Chondrocyte (in vitro differentiated cells): ENCODE measurements at regions not wholly inside any gene's neighbourhood (a gene's known extent, or its start where the extent isn't known, plus 50 kb on each side); places are given as distances from the start of the nearest gene placed in this dataset.

Experiments used
- DNase-seq: peaks from one replicate; pipeline ENCODE4 v3.0.0; 2021; ENCODE audit warnings: mixed read lengths, low spot score
- H3K27ac Mint-ChIP-seq: one replicate; pipeline ENCODE4 v1.8.0; 2021; ENCODE audit warnings: mild to moderate bottlenecking, moderate library complexity, mixed read lengths; ENCODE audit not compliant: unreplicated experiment
- H3K27me3 Mint-ChIP-seq: 2 replicates; pipeline ENCODE4 v1.8.0; 2021; ENCODE audit warnings: low read depth, mixed read lengths
- H3K36me3 Mint-ChIP-seq: 2 replicates; pipeline ENCODE4 v1.8.0; 2021; ENCODE audit warnings: low read depth, mixed read lengths
- H3K4me1 Mint-ChIP-seq: 2 replicates; pipeline ENCODE4 v1.8.0; 2021; ENCODE audit warnings: low read depth, mild to moderate bottlenecking, mixed read lengths
- H3K4me3 Mint-ChIP-seq: one replicate; pipeline ENCODE4 v1.8.0; 2021; ENCODE audit warnings: mild to moderate bottlenecking, moderate library complexity, mixed read lengths; ENCODE audit not compliant: unreplicated experiment
- H3K9me3 Mint-ChIP-seq: 2 replicates; pipeline ENCODE4 v1.8.0; 2021; ENCODE audit warnings: low read depth, mixed read lengths
- TF ChIP-seq, protein P1 (sequence below): fragments of 200-600 bp; sonication (generic); IDR thresholded peaks from 2 replicates; pipeline ENCODE4 v1.5.0; 2021; ENCODE audit warnings: antibody characterized with exemption, mild to moderate bottlenecking, moderate library complexity

DNA sequence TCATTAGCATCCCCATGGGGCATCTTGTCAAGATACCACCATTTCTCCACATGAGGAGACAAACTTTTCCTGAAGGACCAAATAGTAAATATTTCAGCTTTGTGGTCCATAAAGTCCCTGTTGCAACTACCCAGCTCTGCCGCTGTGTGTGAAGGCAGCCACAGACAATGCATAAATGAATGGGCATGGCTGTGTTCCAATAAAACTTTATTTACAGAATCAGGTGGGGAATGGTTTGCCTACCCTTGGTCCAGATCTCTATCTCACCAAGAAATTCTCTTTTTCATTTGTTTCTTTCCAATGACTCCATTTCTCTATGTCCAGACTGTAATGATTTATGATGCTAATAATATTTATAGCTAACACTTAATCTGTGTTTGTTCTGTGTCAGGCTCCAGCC is 409.3 kb upstream of the TBX3 start:
- no peak overlapping the region for H3K27ac Mint-ChIP-seq
- no peaks in the 10 kb centered on the region for H3K27me3 Mint-ChIP-seq
- peaks cover 5% of the 10 kb centered on the region for H3K9me3 Mint-ChIP-seq
- no peaks in the 10 kb centered on the region for H3K36me3 Mint-ChIP-seq
- TF ChIP-seq, protein P1, sequence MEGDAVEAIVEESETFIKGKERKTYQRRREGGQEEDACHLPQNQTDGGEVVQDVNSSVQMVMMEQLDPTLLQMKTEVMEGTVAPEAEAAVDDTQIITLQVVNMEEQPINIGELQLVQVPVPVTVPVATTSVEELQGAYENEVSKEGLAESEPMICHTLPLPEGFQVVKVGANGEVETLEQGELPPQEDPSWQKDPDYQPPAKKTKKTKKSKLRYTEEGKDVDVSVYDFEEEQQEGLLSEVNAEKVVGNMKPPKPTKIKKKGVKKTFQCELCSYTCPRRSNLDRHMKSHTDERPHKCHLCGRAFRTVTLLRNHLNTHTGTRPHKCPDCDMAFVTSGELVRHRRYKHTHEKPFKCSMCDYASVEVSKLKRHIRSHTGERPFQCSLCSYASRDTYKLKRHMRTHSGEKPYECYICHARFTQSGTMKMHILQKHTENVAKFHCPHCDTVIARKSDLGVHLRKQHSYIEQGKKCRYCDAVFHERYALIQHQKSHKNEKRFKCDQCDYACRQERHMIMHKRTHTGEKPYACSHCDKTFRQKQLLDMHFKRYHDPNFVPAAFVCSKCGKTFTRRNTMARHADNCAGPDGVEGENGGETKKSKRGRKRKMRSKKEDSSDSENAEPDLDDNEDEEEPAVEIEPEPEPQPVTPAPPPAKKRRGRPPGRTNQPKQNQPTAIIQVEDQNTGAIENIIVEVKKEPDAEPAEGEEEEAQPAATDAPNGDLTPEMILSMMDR: no peak
- no peak overlapping the region for H3K4me3 Mint-ChIP-seq
- no peak for DNase-seq
- no peaks in the 10 kb centered on the region for H3K4me1 Mint-ChIP-seq

DNA sequence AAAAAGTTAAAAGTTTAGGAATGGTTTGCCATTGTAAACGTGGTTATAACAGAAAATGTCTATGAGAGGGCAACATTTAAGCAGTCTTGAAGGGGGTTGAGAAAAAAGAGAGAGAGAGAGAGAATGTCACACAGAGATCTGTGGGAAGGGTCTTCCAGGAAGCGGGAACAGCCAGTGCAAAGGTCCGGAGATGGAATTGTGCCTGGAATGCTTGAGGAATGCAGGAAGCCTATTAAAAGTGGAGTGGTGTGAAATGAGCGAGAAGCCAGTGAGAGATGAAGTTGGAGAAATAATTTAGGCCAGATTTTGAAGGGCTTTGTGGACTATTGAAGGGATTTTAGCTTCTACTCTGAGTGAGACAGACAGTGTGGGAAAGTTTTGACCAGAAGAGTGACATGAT is 406.8 kb upstream of the TBX3 start:
- Mint-ChIP-seq H3K36me3 (no peaks in the 10 kb centered on the region), H3K4me3 (no peak overlapping the region), H3K4me1 (no peaks in the 10 kb centered on the region), H3K9me3 (no peaks in the 10 kb centered on the region), H3K27me3 (no peaks in the 10 kb centered on the region), H3K27ac (no peak overlapping the region)
- no peak for DNase-seq
- TF ChIP-seq, protein P1: no peak

DNA sequence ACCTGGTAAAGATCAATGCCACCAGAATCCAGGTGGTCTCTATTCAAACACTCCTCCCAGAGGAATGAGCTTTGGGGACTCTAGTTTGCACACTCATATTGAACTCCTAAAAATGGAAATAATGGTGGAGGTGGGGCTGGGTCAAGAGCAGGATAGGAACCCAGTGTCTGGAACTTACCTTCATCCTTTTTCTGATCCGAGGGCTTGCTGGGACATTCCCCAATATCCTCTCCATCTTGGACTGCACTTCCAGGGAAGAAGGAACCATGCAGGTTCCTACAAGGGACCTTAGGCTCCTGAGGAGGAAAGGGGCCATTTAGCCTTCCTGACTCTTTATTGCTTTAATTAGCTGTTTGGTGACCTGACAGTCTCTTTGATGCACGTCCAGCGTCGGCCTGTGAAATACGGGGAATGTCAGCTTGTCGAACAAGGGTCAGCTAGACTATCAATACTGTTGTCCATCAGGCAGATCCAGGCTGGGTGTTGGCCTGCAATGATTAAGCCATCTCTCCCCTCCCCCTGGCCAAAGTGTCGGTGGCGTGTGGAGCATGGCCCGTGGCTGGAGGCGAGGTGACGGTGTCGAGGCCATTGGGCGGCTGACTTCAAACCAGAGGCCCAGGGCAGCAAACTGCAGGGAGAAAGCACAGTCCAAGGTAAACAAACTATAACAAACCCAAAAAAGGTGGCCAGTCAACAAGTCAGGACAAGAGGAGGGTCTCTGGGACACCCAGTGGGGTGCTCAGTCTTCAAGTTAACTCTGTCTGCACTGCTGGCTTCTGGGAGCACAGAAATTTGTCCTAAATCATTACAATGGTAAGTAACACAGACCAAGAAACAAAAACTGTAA is 405.2 kb upstream of the TBX3 start:
- Mint-ChIP-seq H3K27me3 (no peaks in the 10 kb centered on the region), H3K36me3 (no peaks in the 10 kb centered on the region), H3K4me1 (no peaks in the 10 kb centered on the region), H3K4me3 (no peak overlapping the region), H3K27ac (no peak overlapping the region), H3K9me3 (no peaks in the 10 kb centered on the region)
- no peak for DNase-seq
- TF ChIP-seq, protein P1: no peak

DNA sequence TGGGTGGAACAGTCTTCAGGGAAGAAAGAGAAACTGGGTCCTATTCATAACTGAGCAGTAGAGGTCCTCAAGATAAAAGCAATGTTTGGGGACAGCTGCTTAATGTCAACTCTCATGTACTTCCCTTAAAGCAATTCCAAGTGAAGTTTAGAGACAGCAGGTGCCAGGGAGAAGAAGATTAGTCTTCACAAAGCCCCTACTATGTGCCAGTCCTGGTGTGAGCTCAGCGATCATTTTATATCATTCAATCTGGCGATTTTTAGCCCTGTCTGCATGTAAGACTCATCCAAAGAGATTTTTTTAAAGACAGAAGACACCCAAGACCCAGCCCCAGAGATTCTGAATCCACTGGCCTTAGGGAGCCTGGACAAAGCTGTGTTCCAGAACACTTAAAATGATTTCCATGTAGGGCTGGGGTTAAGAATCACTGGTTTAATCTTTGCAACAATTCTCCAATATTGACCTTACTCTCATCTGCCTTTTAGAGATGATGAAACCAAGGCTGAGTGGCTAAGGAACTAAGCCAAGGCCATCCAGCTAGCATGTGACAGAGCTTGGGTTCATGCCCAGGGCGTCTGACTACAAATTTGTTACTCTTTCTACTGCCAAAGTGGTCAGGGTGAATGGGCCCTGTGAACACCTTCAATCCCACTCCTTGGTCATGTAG is 404.5 kb upstream of the TBX3 start:
- Mint-ChIP-seq H3K4me3 (no peak overlapping the region), H3K27me3 (no peaks in the 10 kb centered on the region), H3K36me3 (no peaks in the 10 kb centered on the region), H3K9me3 (no peaks in the 10 kb centered on the region), H3K27ac (no peak overlapping the region), H3K4me1 (no peaks in the 10 kb centered on the region)
- TF ChIP-seq, protein P1: no peak
- DNase-seq: no peak

DNA sequence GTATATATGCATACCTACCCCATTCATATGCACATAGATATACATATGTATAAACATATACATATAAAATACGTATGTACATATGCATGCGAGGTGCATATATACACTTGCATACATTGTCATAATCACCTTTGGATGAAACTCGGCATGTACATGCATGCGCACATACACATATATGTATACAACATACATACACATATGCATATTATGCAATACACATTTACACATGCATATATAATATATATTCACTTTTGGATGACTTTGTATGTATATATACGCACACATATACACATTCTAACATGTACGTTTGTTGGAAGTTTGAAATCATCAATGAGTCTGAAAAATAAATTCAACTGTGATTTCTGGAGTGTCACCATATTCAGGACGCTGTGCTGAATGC is 401.6 kb upstream of the TBX3 start:
- no peak overlapping the region for H3K4me3 Mint-ChIP-seq
- H3K27ac Mint-ChIP-seq: no peak overlapping the region
- peaks cover 2% of the 10 kb centered on the region for H3K27me3 Mint-ChIP-seq
- H3K9me3 Mint-ChIP-seq: peaks cover 7% of the 10 kb centered on the region
- TF ChIP-seq, protein P1: no peak
- no peaks in the 10 kb centered on the region for H3K36me3 Mint-ChIP-seq
- no peak for DNase-seq
- H3K4me1 Mint-ChIP-seq: no peaks in the 10 kb centered on the region
